PFSK-1 (cell line): ENCODE measurements at regions not wholly inside any gene's neighbourhood (a gene's known extent, or its start where the extent isn't known, plus 50 kb on each side); places are given as distances from the start of the nearest gene placed in this dataset.

Experiments
- FOXP2 ChIP-seq: optimal IDR thresholded peaks from 2 replicates; pipeline ENCODE3; 2011; ENCODE audit warnings: borderline replicate concordance, control low read depth, inconsistent platforms; ENCODE audit not compliant: insufficient read depth; ENCODE audit errors: extremely low read length, extremely low read depth
- POLR2AphosphoS5 ChIP-seq: IDR thresholded peaks from 2 replicates; pipeline ENCODE4 v1.6.1; 2012; ENCODE audit warnings: low read depth, mild to moderate bottlenecking, control low read depth, low read length, moderate library complexity
- REST ChIP-seq, 2 experiments: IDR thresholded peaks; 2 replicates each; pipeline versions ENCODE4 v1.6.1 to v1.8.0; 2011 to 2012; ENCODE audit warnings: low read depth in 2 of 2, low read length in 2 of 2, control low read depth in 1 of 2, inconsistent platforms in 1 of 2, mild to moderate bottlenecking in 1 of 2, moderate library complexity in 1 of 2; ENCODE audit not compliant: insufficient read depth in 1 of 2
- SIN3A ChIP-seq: IDR thresholded peaks from 2 replicates; pipeline ENCODE4 v1.6.1; 2012; ENCODE audit warnings: mild to moderate bottlenecking, low read length, moderate library complexity, borderline replicate concordance; ENCODE audit not compliant: insufficient read depth
- TAF1 ChIP-seq: IDR thresholded peaks from 2 replicates; pipeline ENCODE4 v1.6.1; 2012; ENCODE audit warnings: low read length, control low read depth, borderline replicate concordance; ENCODE audit not compliant: insufficient read depth

DNA sequence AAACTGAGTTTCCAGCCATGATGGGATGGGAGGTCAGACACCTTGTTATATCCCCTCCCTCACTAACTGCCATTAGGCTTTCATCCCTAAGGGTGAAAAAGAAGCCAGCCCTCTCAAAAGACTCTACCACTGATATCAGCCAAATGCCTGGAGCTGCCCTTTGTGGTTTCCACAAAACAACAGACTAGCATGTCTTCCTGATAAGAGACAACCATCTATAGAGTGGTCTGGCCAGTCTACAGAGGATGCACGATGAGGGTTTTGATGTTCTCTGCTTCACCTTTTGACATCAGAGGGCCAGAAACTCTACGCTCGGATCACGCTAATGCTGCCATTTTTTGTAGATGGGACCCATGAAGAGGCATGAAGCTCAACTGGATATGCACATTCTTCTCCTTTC lies 61.7 kb upstream of the ARHGAP18 start:
- TF ChIP-seq POLR2AphosphoS5 (no peak), REST (IDR thresholded peaks at IDR 0.05; ENCODE audit: insufficient read depth in 1 of 2, low read depth in 2 of 2, low read length in 2 of 2) (no peak)

GRCh38 chr6:129767776-129768485 lies 58.0 kb upstream of the ARHGAP18 start:
- no peak for TF ChIP-seq POLR2AphosphoS5
- no peak for TF ChIP-seq FOXP2
- no peak for TF ChIP-seq TAF1
- TF ChIP-seq REST (IDR thresholded peaks at IDR 0.05; ENCODE audit: insufficient read depth in 1 of 2, low read depth in 2 of 2, low read length in 2 of 2) = no peak
- no peak for TF ChIP-seq SIN3A

- TF ChIP-seq TAF1 (no peak), SIN3A (peak; percentile 19; the same call in 1 of the 2 replicates), FOXP2 (no peak)
Measured at GRCh38 chr6:129766959-129767728, 57.2 kb upstream of the ARHGAP18 start.

DNA sequence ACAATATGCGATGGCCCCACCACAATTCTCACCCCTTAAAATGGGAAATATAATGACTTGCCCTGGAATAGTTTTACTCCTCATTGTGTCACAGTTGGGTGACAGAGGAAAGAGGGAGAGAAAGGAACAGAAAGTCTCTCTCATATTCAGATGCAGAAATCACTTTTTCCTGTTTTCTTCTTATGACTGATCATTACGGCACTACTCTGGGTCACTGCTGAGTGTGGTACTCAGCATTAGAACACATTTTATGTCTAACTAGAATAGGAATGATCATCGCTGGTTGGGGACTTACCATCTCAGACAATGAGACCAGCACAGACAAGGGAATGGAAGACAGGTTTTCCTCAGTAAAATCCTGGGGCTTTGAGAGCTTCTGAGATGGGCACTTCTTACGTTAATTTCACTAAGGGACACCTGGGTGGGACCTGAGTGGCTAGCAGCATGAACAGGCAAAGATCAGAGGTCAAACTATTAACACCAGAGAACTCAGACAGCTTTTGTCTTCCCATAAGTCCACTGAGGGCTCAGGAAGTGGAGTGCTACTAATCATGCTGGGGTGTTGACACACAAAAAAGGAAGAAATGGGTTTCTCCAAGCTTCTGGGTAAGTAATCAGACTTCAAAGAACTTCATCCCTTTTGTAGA lies 54.9 kb upstream of the ARHGAP18 start:
- TF ChIP-seq REST (IDR thresholded peaks at IDR 0.05; ENCODE audit: insufficient read depth in 1 of 2, low read depth in 2 of 2, low read length in 2 of 2) (no peak), SIN3A (no peak)

DNA sequence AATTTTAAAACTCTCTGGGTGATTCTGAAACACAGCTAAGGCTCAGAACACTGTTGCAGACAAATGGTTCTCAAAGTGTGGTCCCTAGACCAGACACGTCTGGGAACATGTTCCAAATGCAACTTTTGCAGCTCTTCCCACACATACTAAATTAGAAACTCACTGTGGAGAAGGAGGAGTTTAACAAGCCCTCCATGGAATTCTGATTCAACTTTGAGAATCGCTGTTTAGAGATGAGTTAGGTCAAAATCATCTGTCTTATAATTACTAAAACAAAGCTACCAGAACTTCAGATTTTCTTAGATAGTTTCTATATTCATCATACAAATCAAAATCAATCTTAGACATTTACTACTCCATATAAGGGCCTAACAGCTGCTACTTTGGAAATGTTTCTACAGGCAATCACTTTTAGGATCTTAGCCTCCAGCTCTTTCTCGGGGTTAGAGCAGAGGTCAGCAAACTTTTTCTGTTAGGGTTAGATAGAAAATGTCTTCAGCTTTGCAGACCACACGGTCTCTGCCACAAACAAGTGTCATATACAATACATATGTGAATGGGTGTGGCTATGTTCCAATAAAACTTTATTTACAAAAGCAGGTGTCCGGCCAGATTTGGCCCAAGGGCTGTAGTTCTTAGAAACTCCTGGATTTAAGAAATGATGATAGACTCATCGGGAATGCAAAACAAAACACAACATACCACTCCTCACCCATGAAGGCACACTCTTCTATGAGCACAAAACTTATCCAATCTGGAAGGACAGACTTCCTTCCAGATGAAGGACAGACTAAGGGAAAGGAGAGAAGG lies 50.0 kb upstream of the ARHGAP18 start:
- TF ChIP-seq SIN3A (no peak), TAF1 (no peak), REST (IDR thresholded peaks at IDR 0.05; ENCODE audit: insufficient read depth in 1 of 2, low read depth in 2 of 2, low read length in 2 of 2) (no peak), POLR2AphosphoS5 (no peak), FOXP2 (no peak)
